ENCODE measurements at regions not wholly inside any gene's neighbourhood (a gene's known extent, or its start where the extent isn't known, plus 50 kb on each side); places are given as distances from the start of the nearest gene placed in this dataset.

- DNase-seq (ENCODE audit: low spot score) = no peak
Measured at GRCh38 chr1:169053196-169053595, 53.3 kb upstream of the ATP1B1 start.
